ENCODE measurements at regions not wholly inside any gene's neighbourhood (a gene's known extent, or its start where the extent isn't known, plus 50 kb on each side); places are given as distances from the start of the nearest gene placed in this dataset.

DNA sequence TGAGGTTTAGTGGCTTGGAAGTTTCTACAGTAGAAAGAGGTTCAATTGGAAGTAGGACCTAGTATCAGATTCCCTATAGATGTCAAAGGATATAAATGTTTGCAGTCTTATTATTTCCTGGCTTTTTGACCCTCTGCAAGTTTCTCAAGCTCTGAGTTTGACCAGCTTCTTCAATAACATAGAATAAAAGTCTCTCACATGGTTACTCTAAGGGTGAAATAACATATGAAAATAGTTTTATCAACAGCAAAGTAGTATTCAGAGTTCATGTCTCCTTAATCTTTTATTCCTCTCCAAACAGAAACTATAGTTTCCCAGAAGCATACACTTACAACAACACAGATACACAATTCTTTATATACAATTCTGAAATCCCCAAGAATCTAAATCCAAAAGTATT lies 132.9 kb upstream of the RND3 start:
- TF ChIP-seq, protein P1, sequence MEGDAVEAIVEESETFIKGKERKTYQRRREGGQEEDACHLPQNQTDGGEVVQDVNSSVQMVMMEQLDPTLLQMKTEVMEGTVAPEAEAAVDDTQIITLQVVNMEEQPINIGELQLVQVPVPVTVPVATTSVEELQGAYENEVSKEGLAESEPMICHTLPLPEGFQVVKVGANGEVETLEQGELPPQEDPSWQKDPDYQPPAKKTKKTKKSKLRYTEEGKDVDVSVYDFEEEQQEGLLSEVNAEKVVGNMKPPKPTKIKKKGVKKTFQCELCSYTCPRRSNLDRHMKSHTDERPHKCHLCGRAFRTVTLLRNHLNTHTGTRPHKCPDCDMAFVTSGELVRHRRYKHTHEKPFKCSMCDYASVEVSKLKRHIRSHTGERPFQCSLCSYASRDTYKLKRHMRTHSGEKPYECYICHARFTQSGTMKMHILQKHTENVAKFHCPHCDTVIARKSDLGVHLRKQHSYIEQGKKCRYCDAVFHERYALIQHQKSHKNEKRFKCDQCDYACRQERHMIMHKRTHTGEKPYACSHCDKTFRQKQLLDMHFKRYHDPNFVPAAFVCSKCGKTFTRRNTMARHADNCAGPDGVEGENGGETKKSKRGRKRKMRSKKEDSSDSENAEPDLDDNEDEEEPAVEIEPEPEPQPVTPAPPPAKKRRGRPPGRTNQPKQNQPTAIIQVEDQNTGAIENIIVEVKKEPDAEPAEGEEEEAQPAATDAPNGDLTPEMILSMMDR (IDR thresholded peaks at IDR 0.05), result no peak
- no peak for TF ChIP-seq EZH2phosphoT487 (IDR thresholded peaks at IDR 0.05)
- TF ChIP-seq EZH2 (IDR thresholded peaks at IDR 0.05), result no peak
